Liver (tissue), 8 donors: ENCODE measurements at regions not wholly inside any gene's neighbourhood (a gene's known extent, or its start where the extent isn't known, plus 50 kb on each side); places are given as distances from the start of the nearest gene placed in this dataset.

Experiments used
- DNase-seq: peaks from one replicate; pipeline ENCODE4 v3.0.0-alpha.2; 2017; ENCODE audit warnings: low spot score
- H3K27ac ChIP-seq, 2 donors: one replicate each; pipeline ENCODE4 v1.7.0; 2013; ENCODE audit warnings: inconsistent platforms in 2 of 2, low read length in 2 of 2, control low read depth in 1 of 2, low read depth in 1 of 2, mild to moderate bottlenecking in 1 of 2
- H3K27me3 ChIP-seq, 4 donors: one replicate each; pipeline versions ENCODE4 v1.6.1 to v1.7.0; 2013; ENCODE audit warnings: low read length in 3 of 4, inconsistent platforms in 1 of 4, mild to moderate bottlenecking in 1 of 4, moderate library complexity in 1 of 4; ENCODE audit not compliant: control insufficient read depth in 4 of 4, insufficient read depth in 4 of 4
- H3K36me3 ChIP-seq, 4 donors: one replicate each; pipeline versions ENCODE4 v1.6.1 to v1.7.0; 2013; ENCODE audit warnings: low read length in 3 of 4, mild to moderate bottlenecking in 3 of 4, low read depth in 1 of 4, moderate library complexity in 1 of 4; ENCODE audit not compliant: control insufficient read depth in 4 of 4, insufficient read depth in 3 of 4
- H3K4me1 ChIP-seq, 4 donors: one replicate each; pipeline versions ENCODE4 v1.6.1 to v1.7.0; 2013; ENCODE audit warnings: low read length in 3 of 4, mild to moderate bottlenecking in 3 of 4, moderate library complexity in 1 of 4; ENCODE audit not compliant: control insufficient read depth in 4 of 4, insufficient read depth in 4 of 4
- H3K4me3 ChIP-seq, 3 donors: one replicate each; pipeline versions ENCODE4 v1.6.1 to v1.7.0; 2013; ENCODE audit warnings: low read length in 3 of 3, control low read depth in 1 of 3, low read depth in 1 of 3, mild to moderate bottlenecking in 1 of 3
- H3K9ac ChIP-seq, 2 donors: one replicate each; pipeline ENCODE4 v1.7.0; 2013; ENCODE audit warnings: low read length in 2 of 2, mild to moderate bottlenecking in 2 of 2, moderate library complexity in 2 of 2, control low read depth in 1 of 2, low read depth in 1 of 2
- H3K9me3 ChIP-seq, 4 donors: one replicate each; pipeline versions ENCODE4 v1.6.1 to v1.7.0; 2013; ENCODE audit warnings: low read length in 3 of 4; ENCODE audit not compliant: control insufficient read depth in 4 of 4
- FOXA2 ChIP-seq: IDR thresholded peaks from 2 replicates; pipeline ENCODE4 v1.6.1; 2016; ENCODE audit warnings: antibody characterized with exemption
- HNF4G ChIP-seq: IDR thresholded peaks from 2 replicates; pipeline ENCODE4 v1.6.1; 2016; ENCODE audit warnings: antibody characterized with exemption
- JUND ChIP-seq, 2 donors: IDR thresholded peaks; 2 replicates each; pipeline ENCODE4 v1.6.1; 2016; ENCODE audit warnings: antibody characterized with exemption in 2 of 2
- NR2F2 ChIP-seq: IDR thresholded peaks from 2 replicates; pipeline ENCODE4 v1.6.1; 2016; ENCODE audit warnings: antibody characterized with exemption
- RAD21 ChIP-seq, 2 donors: IDR thresholded peaks; 2 replicates each; pipeline ENCODE4 v1.6.1; 2016; ENCODE audit warnings: antibody characterized with exemption in 2 of 2, mild to moderate bottlenecking in 2 of 2
- SP1 ChIP-seq: IDR thresholded peaks from 2 replicates; pipeline ENCODE4 v1.6.1; 2018; ENCODE audit warnings: antibody characterized with exemption, mild to moderate bottlenecking
- TAF1 ChIP-seq: conservative IDR thresholded peaks from 2 replicates; pipeline ENCODE4 v1.6.1; 2016; ENCODE audit warnings: antibody characterized with exemption, mild to moderate bottlenecking
- YY1 ChIP-seq: IDR thresholded peaks from 2 replicates; pipeline ENCODE4 v1.6.1; 2016; ENCODE audit warnings: antibody characterized with exemption, mild to moderate bottlenecking
- ZBTB33 ChIP-seq: IDR thresholded peaks from 2 replicates; pipeline ENCODE4 v1.6.1; 2016; ENCODE audit warnings: antibody characterized with exemption
- WGBS: extraction: QIAGEN DNeasy Blood & Tissue Kit; methylation state at CpG from one replicate; pipeline ENCODE4 v1.1.7; 2013; 5-methylcytosine and 5-hydroxymethylcytosine counted together
- TF ChIP-seq, protein P1 (sequence below): IDR thresholded peaks from 2 replicates; pipeline ENCODE4 v1.6.1; 2016; ENCODE audit warnings: antibody characterized with exemption, mild to moderate bottlenecking
- TF ChIP-seq, protein P2 (sequence below): IDR thresholded peaks from 2 replicates; pipeline ENCODE4 v1.6.1; 2016; ENCODE audit warnings: antibody characterized with exemption
- TF ChIP-seq, protein P3 (sequence below): fragments of 150-350 bp; IDR thresholded peaks from 2 replicates; pipeline ENCODE4 v1.5.1; 2017; ENCODE audit warnings: improper control_type of control experiment, low read depth, low read length; ENCODE audit not compliant: missing input control
- donor health status: healthy.
- donor health status: healthy.
- donor health status: healthy.
- donor health status: healthy.
- donor health status: healthy.

DNA sequence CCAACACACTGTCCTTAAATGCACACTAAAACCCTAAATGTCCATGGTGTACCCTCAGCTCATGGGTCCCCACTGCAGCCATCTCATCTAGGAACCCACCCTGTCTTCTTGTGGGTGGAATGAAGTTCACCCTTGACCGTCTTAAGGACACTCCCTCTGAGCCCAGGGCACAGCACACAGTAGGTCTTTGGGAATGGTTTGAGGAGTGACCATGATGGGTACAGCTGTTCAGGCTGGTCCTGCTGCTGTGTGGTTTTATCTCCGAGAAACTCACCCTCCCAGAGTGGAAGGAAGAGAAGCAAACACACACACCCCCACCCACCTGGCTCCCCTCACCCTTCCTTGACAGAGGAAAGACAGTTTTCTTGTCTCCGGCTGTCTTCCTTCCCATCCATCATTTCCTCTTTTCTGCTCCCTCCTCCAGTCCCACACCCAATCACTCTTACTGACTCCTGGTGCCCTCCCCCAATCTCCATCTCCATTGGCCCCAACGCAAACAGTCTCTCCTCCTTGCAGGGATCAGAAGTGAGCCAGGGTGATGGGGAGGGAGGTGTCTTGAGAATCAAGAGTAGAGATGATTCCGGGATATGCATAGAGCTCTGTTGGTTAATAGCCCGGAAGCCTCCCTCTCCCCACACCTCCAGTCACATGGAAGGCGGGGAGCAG is 105.9 kb upstream of the LHX5 start:
- Histone ChIP-seq H3K4me1 (no peaks in the 10 kb centered on the region), H3K27me3 (peaks cover 0 to 5% (median 3%) of the 10 kb centered on the region in 4 donors), H3K27ac (no peak overlapping the region), H3K9me3 (peaks cover 3 to 15% (median 10%) of the 10 kb centered on the region in 4 donors), H3K9ac (no peak overlapping the region), H3K36me3 (no peaks in the 10 kb centered on the region), H3K4me3 (no peak overlapping the region)
- TF ChIP-seq SP1 = no peak
- no peak for TF ChIP-seq HNF4G
- no peak for TF ChIP-seq FOXA2
- DNase-seq = no peak
- 29% methylated on average over 7 of the region's 7 CpGs for WGBS

DNA sequence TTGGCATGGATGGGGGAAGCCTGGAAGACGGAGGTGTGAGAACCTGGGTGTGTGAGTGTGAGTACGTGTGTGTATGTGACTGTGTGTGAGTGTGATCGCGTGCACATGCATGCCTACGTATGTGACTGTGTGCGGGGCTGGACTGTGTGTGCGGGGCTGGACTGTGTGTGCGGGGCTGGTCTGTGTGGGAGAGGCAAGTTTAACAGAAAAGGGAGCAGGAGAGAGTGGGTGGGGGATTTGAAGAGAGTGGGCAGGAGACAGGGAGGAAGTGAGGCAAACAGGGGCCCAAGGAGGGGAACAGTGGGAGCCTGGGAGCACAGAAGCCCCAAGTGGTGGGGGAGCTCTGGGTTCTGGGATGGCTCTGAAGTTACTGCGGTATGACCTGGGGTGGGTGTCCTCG is 103.7 kb upstream of the LHX5 start:
- peaks cover 0 to 3% (median 0%) of the 10 kb centered on the region in 4 donors for H3K9me3 ChIP-seq
- WGBS = 71% methylated on average over 10 of the region's 10 CpGs
- no peaks in the 10 kb centered on the region for H3K4me1 ChIP-seq
- TF ChIP-seq RAD21 (IDR thresholded peaks at IDR 0.05) = no peak
- TF ChIP-seq, protein P1, sequence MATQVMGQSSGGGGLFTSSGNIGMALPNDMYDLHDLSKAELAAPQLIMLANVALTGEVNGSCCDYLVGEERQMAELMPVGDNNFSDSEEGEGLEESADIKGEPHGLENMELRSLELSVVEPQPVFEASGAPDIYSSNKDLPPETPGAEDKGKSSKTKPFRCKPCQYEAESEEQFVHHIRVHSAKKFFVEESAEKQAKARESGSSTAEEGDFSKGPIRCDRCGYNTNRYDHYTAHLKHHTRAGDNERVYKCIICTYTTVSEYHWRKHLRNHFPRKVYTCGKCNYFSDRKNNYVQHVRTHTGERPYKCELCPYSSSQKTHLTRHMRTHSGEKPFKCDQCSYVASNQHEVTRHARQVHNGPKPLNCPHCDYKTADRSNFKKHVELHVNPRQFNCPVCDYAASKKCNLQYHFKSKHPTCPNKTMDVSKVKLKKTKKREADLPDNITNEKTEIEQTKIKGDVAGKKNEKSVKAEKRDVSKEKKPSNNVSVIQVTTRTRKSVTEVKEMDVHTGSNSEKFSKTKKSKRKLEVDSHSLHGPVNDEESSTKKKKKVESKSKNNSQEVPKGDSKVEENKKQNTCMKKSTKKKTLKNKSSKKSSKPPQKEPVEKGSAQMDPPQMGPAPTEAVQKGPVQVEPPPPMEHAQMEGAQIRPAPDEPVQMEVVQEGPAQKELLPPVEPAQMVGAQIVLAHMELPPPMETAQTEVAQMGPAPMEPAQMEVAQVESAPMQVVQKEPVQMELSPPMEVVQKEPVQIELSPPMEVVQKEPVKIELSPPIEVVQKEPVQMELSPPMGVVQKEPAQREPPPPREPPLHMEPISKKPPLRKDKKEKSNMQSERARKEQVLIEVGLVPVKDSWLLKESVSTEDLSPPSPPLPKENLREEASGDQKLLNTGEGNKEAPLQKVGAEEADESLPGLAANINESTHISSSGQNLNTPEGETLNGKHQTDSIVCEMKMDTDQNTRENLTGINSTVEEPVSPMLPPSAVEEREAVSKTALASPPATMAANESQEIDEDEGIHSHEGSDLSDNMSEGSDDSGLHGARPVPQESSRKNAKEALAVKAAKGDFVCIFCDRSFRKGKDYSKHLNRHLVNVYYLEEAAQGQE = no peak
- no peak for TF ChIP-seq FOXA2
- no peak for TF ChIP-seq NR2F2
- no peak for TF ChIP-seq TAF1
- no peak for TF ChIP-seq ZBTB33
- no peak for TF ChIP-seq SP1
- no peak for TF ChIP-seq JUND (IDR thresholded peaks at IDR 0.05)
- no peak overlapping the region for H3K4me3 ChIP-seq
- no peaks in the 10 kb centered on the region for H3K36me3 ChIP-seq
- H3K9ac ChIP-seq = no peak overlapping the region
- no peak for DNase-seq
- H3K27ac ChIP-seq = no peak overlapping the region
- H3K27me3 ChIP-seq = peaks cover 0 to 5% (median 1%) of the 10 kb centered on the region in 4 donors

DNA sequence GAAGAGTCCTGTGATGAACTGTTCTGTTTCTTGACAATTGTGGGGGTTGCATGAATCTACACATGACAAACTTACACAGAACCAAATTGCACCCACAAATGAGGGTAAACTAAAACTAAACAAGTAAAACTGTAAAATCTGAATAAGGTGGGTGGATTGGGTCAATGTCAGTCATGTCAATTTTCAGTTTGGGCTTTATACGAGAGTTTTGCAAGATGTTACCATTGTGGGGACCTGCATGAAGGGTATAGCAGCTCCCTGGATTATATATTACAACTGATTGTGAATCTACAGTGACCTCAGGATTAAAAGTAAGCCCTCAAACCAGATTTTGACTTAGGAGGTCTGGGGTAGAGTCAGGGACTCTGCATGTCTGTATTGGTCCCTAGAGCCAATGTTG is 101.5 kb upstream of the LHX5 start:
- DNase-seq = no peak
- WGBS = 78% methylated on average over 1 of the region's 1 CpG
- H3K4me1 ChIP-seq = no peaks in the 10 kb centered on the region
- TF ChIP-seq, protein P2, sequence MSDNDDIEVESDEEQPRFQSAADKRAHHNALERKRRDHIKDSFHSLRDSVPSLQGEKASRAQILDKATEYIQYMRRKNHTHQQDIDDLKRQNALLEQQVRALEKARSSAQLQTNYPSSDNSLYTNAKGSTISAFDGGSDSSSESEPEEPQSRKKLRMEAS = no peak
- TF ChIP-seq, protein P3, sequence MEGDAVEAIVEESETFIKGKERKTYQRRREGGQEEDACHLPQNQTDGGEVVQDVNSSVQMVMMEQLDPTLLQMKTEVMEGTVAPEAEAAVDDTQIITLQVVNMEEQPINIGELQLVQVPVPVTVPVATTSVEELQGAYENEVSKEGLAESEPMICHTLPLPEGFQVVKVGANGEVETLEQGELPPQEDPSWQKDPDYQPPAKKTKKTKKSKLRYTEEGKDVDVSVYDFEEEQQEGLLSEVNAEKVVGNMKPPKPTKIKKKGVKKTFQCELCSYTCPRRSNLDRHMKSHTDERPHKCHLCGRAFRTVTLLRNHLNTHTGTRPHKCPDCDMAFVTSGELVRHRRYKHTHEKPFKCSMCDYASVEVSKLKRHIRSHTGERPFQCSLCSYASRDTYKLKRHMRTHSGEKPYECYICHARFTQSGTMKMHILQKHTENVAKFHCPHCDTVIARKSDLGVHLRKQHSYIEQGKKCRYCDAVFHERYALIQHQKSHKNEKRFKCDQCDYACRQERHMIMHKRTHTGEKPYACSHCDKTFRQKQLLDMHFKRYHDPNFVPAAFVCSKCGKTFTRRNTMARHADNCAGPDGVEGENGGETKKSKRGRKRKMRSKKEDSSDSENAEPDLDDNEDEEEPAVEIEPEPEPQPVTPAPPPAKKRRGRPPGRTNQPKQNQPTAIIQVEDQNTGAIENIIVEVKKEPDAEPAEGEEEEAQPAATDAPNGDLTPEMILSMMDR = no peak
- TF ChIP-seq YY1 = no peak
- H3K9ac ChIP-seq = no peak overlapping the region
- H3K9me3 ChIP-seq = no peaks in the 10 kb centered on the region
- H3K27ac ChIP-seq = no peak overlapping the region
- no peak overlapping the region for H3K4me3 ChIP-seq
- peaks cover 0 to 5% (median 1%) of the 10 kb centered on the region in 4 donors for H3K27me3 ChIP-seq
- no peaks in the 10 kb centered on the region for H3K36me3 ChIP-seq
